HG03442 (cell line): ENCODE measurements at regions not wholly inside any gene's neighbourhood (a gene's known extent, or its start where the extent isn't known, plus 50 kb on each side); places are given as distances from the start of the nearest gene placed in this dataset.
"Not testable (repeated sequence)": the region's sequence is repeated elsewhere in the genome, so short reads cannot be mapped to it uniquely, and the experiment has no call there.

ENCODE experiments used
- ATAC-seq: cut with Tn5 transposase; IDR thresholded peaks from one replicate; pipeline ENCODE4 v1.9.1; 2021; ENCODE audit warnings: mild to moderate bottlenecking, moderate library complexity; ENCODE audit not compliant: unreplicated experiment

DNA sequence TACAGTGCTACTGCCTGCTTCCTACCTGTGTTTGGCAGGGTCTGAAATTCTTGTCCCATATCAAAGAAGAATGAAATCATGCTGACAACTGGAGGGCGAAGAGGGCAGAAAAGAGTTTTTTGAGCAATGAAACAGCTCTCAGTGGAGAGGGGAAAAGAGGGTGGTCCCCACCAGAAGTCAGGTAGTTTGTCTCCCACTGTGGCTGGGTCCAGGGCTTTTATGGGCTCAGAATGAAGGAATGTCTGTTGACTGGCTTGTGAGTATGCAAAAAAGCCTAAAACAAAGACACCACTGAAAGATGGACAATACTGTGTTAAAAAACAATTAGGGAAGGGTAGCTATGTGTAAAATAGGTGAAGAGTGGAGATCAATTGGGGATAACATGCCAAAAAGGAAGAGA lies 115.0 kb downstream of the ADAM29 start:
- ATAC-seq, result no peak

DNA sequence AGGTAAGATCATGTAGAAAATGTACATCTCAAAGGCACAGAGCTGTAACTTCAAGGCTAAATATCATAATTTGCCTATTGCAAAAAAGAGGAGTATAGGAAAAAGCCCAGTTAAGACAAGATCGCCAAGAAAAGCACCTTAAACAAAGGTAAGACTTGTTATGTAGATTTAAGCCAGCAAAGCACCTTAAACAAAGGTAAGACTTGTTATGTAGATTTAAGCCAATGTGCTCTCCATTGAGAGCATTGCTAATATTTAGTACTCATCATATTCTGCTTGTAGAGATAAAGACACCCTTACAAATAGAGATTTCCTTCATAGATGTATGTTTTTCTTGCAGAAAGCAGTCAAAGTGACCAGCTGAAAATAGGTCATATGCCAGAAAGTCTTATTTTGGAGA lies 115.8 kb downstream of the ADAM29 start:
- no peak for ATAC-seq

DNA sequence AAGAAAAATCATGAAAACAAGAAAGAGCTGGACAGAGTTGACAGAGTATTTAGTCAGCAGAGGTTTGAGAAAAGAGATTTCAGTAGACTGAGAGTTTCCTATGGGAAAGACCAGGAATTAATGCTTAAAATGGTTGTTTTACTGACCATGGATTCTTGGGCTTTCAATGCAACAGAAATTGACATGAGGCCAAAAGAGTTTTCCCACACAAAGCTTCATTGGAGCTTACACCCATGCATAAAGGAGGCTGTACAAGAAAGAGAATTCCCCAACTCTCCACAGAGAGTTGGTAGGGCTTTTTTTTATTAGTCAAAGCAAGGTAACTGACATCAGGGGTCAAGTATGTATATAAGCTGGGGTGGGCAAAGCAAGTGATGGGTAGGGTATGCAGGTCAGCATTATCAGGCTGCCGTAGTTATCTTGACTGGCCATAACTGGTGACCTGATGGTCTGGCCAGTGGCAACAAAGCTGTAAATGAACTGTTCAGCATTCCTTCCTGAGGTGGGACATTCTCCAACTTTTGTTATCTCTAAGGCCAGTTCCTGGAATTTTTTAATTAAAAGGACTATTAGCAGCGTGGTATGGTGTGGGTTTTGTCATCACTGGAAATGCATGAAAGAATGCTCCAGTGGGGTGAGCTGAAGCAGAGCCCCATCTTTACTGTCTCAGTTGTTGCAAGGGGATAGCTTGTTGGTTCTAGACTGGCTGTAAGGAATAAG lies 117.0 kb downstream of the ADAM29 start:
- ATAC-seq, result no peak

DNA sequence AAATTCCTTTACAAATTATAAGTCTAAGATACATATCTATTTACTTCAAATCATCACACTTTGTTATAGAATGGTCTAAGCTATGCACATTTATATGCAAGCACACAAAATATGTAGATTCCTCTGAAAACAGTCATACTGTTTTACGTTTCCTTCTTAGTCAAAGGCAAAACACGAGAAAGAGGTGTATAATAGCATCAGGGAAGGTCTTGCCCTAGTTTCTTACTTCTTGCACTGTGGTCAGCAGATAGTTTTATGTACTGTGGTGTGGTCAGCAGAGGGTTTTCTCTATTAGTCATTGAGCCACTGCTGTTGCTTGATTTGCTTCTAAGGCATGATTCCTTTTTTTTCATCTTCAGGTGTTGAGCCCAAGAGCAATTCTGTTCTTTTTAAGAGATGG lies 117.7 kb downstream of the ADAM29 start:
- no peak for ATAC-seq

DNA sequence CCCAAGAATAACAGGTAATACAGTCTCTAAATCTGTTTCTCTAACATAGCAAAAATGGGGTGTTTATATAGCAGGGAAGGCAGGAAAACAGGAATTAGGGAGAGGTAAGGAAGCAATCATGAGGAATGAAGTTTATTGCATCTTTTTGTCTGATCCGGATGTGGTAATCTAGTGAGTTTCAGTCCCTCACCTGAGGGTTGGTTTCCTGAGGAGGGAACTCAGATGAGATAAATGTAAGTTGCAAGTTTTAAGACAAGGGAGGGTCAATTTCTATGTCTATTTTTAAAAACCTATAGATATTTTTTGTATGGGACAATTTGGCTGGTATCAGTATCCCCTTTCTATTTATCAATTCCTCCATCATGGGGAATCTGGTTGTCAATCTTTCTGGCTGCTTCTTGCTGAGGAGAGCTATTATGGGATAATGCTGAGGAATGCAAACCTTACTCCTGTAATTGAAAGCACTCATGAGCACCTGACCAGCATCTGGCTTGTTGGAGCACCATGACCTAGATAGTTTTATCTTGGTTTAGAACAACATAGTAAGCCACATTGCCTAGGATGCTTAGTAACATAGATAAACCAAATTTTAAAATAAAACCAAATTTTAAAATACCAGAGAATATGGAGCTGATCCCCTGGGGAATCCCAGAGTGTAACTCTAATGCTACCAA lies 130.1 kb downstream of the ADAM29 start:
- ATAC-seq, result no peak

DNA sequence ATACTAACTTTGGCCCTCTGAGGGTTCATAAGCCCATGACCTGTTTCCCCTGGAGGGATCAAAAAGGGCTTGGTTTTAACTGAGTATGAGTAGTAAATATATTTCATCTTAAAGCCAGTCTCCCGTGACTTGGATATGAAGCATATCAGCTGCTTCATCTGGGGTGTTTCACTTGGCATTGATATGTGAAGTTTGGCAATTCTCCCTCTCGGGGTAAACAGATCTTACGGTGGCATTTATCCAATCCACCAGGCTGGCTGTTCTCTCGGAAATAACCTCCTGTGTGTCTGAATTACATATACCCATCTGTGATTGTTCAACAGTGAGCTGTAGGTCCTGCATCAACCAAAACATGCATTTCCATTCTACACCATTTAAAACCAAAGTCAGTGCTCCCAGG lies 130.7 kb downstream of the ADAM29 start:
- no peak for ATAC-seq

DNA sequence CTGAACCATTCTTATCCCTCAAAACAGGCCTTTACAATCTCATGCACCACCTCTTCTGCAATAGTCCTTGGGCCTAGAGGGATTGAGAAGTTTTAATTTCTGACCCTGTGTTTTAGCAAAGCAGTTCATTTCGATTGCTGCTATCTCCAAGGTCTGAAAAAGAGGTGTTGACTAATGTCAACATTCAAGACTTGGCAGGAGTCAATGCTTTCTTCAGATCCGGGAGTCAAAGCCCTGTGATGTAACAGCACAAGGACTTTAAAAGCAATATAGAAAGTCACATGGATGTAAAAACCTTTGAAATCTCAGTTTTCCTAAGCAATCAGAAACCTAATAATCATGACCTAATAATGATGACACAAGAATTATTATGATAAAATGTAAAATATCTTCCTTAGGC lies 133.8 kb downstream of the ADAM29 start:
- ATAC-seq, result no peak

DNA sequence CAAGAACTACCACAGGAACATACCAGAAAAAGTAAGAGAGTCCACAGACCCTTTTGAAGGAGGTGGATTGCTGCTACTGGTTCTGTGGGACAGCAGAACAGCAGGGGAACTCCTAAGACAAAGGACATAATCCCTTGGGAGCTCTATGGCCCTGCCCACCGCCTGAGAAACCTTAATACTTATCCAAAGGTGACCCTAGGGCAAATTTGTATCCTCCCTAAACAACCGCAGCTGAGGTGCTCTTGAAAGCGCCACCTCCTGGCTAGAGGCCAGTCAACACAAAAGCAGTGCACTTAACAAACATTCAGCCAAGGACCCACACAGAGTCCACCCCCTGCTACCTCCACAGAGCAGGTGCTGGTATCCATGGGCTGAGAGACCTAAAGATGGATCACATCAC lies 136.8 kb downstream of the ADAM29 start:
- ATAC-seq, result no peak

DNA sequence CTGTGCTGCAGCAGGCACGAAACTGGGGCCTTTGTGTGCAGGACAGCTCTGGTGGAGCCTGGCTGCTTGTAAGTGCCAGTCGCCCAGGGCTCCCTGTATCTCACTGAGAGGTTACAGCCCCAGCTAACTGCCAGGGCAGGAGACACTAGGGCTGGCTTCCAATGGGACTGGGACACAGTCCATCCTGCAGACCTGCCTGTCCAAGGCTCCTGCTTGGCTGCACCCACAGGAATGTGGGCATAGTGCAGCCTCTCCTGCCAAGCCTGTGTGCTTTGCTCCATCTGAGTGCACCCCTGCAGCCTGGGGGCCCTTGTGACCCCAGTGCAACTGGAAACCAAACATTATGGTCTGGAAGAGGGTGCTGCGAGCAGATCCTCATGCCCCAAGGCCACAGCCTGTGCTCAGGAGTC lies 144.0 kb downstream of the ADAM29 start:
- ATAC-seq, result no peak

DNA sequence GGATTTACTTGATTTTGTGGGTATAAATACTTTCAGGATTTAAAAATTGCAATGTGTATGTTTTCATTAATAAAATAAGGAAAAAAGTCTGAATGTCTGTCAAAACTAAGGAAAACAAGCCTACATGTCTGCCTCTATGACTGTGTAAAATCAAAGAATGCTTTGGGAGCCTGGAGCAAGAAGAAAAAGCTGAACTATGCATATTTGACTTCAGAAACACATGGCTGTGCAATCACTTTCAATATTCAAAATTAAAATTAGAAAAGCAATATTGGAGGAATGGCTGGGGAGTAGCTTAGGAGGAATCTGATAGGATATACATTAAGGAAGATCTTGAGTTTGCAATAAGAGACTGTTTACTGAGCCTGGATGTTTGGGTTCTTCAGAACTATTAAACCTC lies 147.1 kb downstream of the ADAM29 start:
- no peak for ATAC-seq

DNA sequence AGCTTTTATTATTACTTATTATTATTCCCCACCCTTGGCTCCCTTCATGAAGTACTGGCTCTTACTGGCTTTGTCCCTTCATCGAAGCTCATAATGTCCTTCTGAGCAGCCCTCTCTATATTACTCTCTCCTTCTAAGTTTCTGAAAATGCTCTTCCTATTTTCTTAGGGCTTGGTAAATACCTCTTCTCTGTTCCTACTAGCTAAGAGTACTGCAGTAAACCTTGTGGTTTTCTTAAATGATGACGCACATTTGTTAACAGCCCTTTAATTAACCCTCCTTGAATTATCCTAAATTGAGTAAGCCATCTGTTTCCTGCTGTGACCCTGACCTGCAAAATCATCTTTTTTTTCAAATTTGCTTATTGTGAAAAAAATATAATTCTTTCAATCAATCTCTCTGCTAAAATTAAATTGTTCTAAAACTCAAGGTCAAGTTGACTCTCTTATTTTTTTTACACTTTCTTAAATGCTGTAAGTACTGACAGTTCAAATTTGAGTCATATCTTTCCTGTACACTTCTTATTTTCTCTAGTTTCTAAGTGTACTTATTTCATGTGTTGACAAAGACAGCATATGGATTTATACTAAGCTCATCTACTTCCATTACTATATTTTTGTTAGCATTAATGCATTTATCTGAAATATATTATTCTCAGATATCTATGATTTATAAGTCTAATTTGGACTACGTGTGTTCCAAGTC lies 148.9 kb downstream of the ADAM29 start:
- no peak for ATAC-seq

DNA sequence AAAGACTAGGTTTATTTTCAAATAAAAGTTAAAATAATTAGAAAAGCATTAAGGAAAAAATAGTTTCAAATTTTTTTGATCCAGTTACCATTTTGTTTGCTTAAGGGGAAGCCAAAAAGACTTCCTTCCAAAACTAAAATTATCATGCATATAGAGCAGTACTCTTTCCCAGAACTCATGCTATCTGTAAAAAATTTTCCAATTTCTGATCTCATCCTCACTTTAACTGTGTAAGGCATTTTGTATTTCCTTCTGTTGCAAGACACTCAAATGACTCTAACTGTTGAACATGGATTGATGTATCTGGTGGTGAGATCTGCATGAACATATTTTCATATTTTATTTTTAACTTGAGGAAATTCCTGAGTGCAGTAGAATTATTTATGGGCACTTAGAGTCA lies 150.1 kb downstream of the ADAM29 start:
- no peak for ATAC-seq

DNA sequence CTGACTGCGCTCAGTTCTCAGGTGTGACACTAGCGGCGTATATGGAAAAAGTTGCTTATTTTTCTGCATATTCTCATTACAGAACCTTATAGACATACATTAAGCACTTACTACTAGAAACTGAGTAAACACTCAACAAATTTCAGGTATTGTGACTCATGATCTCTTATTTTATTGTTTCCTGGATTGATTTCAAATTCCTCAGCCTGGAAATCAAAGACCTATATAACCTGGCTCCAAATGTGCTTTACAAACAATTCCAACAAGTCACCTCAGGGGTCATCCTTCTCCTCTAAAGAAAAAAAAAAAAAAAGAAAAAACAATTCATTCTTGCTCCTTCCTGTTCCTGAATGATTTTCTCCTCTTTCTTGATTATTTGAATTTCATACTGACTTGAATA lies 152.3 kb downstream of the ADAM29 start:
- ATAC-seq, result no peak

DNA sequence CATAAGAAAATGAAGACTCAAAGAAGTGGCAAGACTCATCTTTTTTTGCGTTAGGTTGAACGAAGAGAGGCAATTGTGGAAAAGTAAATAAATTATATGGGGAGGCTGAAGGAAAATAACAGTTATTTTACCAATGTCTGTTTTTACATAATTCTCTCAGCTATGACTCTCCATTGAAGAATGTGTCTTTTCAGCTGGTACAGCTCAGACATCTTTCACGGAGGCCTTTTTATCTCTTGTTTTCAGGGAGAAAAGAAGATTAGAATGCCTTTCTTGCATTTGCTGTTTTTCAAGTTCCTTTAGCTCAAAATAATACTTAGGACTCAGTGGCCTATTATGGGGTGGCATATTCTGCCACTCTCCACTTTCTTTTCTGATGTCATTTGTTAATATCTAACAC lies 153.0 kb downstream of the ADAM29 start:
- ATAC-seq, result no peak

DNA sequence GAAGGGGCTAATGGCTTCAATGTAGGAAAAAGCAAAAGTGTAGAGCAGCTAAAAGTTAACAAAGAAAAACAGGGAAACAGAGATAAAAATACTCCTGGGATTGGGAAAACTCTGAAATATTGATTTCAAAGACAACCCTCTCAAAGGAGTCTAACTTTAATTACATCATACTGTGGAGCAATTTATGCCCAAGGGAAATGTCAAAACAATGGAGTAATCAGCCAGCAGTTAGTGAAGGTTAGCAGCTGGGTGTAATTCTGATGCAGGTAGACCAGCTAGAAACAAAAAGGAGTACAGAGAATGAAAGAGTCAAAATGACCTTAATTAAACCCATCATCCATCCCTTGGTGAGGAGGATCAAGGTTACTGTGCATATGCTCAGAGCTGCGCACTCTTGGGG lies 169.0 kb downstream of the ADAM29 start:
- no peak for ATAC-seq

DNA sequence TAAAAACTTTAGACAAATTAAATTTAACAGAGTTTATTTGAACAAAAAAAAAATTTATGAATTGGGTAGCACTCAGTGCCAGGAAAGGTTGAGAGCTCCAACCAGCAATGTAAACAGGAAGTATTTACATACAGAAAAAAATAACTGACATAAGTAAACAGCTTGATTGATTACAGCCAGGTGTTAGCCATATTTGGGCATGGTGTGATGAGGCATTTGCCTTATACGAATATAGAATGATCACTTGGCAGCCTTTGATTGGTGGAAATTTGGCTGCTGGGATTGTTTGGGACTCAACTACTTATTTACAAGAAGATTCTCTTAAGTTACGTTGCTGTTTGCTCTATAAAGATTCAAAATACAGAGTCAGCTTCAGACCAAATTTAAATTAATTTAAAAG lies 172.0 kb downstream of the ADAM29 start:
- no peak for ATAC-seq

DNA sequence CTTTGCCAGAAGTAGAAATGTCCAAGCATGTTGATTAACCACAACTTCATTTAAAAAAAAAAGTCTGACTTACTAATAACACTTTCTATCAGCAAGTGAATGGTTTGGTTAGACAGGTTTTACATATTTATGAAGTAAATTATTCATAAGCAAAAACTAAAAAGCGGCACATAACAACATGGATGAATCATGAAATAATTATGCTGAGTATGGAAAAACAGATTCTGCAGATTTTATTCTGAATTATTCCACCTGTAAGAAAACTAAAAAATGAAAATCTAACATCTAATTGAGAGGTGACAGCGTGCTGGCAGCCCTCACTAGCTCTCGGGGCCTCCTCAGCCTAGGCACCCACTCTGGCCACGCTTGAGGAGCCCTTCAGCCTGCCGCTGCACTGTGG lies 173.5 kb downstream of the ADAM29 start:
- no peak for ATAC-seq

DNA sequence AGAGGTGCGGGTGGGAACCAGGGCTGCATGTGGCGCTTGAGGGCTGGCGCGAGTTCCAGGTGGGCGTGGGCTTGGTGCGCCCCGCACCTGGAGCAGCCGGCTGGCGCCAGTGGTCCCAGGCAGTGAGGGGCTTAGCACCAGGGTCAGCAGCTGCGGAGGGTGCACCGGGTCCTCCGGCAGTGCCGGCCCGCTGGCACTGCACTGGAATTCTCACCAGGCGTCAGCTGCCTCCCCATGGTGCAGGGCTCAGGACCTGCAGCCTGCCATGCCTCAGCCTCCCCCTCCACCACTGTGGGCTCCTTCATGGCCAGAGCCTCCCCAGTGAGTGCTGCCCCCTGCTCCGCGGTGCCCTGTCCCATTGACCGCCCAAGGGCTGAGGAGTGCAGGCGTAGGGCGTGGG lies 174.0 kb downstream of the ADAM29 start:
- ATAC-seq, result no peak

DNA sequence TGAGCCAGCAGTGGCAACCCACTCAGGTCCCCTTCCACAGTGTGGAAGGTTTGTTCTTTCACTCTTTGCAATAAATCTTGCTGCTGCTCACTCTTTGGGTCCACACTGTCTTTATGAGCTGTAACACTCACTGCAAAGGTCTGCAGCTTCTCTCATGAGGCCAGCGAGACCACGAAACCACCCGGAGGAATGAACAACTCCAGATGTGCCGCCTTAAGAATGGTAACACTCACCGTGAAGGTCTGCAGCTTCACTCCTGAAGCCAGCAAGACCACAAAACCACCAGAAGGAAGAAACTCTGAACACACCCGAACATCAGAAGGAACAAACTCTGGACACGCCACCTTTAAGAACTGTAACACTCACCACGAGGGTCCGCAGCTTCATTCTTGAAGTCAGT lies 174.9 kb downstream of the ADAM29 start:
- ATAC-seq, result not testable (repeated sequence)

DNA sequence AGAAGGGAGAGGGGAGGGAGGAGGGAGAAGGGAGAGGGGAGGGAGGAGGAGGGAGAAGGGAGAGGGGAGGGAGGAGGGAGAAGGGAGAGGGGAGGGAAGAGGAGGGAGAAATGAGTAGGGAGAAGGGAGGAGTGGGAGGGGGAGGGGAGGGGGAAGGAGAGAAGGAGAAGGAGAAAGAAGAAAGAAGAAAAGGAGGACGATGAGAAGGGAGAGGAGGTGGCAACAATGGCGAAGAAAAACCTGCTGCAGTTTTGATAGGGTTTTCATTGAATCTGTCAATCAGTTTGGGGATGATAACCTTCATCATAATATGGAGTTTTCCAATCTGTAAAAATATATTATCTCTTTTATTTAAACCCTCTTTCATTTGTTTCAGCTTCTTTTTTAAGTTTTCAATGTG lies 185.2 kb downstream of the ADAM29 start:
- no peak for ATAC-seq

DNA sequence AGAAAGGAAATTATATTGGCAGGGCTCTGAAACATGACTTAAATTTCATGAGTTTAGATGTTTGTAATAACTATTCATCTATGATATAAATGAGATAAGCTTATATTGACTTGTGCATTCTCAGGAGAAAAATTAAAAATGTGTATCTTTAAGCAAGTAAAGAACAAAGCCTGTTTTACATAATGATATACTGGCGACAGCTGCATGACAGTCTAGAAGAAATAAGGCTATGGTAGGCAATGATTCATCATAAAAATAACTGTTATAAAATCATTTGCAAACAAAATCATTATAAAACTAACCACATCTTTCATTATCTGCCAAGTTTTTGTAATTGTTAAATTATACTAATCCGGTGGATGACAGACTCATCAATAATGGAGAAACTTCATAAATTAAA lies 188.1 kb downstream of the ADAM29 start:
- ATAC-seq, result no peak

DNA sequence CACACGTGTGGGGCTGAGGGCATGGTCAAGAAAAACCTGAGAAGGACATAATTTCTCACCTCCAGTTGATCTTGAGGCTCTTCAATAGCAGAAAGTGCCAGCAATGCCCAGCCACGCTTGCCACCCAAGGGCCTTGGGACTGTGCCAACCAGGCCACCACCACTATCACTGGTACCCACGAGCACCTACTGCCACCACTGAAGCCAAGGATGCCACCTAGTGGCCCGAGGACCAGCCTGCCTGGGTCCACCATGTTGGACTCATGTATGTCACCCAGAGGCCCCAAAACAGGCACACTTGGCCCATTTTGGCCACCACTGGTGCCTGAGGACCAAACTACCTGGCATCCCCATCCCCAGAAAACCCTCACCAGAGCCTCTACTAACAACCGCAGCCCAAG lies 191.8 kb downstream of the ADAM29 start:
- ATAC-seq, result no peak
